ENCODE measurements at regions not wholly inside any gene's neighbourhood (a gene's known extent, or its start where the extent isn't known, plus 50 kb on each side); places are given as distances from the start of the nearest gene placed in this dataset.
A peak's percentile ranks its signal among the peaks of the same experiment; 100 is the strongest.

- TF ChIP-seq, protein P1, sequence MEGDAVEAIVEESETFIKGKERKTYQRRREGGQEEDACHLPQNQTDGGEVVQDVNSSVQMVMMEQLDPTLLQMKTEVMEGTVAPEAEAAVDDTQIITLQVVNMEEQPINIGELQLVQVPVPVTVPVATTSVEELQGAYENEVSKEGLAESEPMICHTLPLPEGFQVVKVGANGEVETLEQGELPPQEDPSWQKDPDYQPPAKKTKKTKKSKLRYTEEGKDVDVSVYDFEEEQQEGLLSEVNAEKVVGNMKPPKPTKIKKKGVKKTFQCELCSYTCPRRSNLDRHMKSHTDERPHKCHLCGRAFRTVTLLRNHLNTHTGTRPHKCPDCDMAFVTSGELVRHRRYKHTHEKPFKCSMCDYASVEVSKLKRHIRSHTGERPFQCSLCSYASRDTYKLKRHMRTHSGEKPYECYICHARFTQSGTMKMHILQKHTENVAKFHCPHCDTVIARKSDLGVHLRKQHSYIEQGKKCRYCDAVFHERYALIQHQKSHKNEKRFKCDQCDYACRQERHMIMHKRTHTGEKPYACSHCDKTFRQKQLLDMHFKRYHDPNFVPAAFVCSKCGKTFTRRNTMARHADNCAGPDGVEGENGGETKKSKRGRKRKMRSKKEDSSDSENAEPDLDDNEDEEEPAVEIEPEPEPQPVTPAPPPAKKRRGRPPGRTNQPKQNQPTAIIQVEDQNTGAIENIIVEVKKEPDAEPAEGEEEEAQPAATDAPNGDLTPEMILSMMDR (IDR thresholded peaks at IDR 0.05 in 2 of 3, conservative IDR thresholded peaks at IDR 0.05 in 1 of 3; ENCODE audit: borderline replicate concordance in 1 of 3, insufficient read depth in 1 of 3, low read depth in 2 of 3, low read length in 2 of 3): peak; percentile 57 to 79 (median 74); a peak in 5 of 6 replicates
- TF ChIP-seq FOSL1 (IDR thresholded peaks at IDR 0.05; ENCODE audit: low read depth) (no peak), POLR2A (IDR thresholded peaks at IDR 0.05; ENCODE audit: borderline replicate concordance, extremely low read depth, insufficient read depth, insufficient read length) (no peak)
These were observed 371.2 kb downstream of the NPHP4 start for GRCh38 chr1:5620997-5621396.

Data from HCT116 (cell line).